Erythroblast (primary cell): ENCODE measurements at regions not wholly inside any gene's neighbourhood (a gene's known extent, or its start where the extent isn't known, plus 50 kb on each side); places are given as distances from the start of the nearest gene placed in this dataset.

Source experiments
- GATA1 ChIP-seq: IDR thresholded peaks from 2 replicates; pipeline ENCODE4 v1.6.1; 2011; ENCODE audit warnings: low read depth, mild to moderate bottlenecking, control low read depth, low read length, moderate library complexity
- POLR2A ChIP-seq: IDR thresholded peaks from 2 replicates; pipeline ENCODE4 v1.6.1; 2011; ENCODE audit warnings: mild to moderate bottlenecking, low read length

GRCh38 chr13:81041761-81042160 is 700.8 kb upstream of the SPRY2 start:
- TF ChIP-seq POLR2A = no peak
- TF ChIP-seq GATA1 = no peak
